HG03159 (cell line): ENCODE measurements at regions not wholly inside any gene's neighbourhood (a gene's known extent, or its start where the extent isn't known, plus 50 kb on each side); places are given as distances from the start of the nearest gene placed in this dataset.

Source experiments
- ATAC-seq: cut with Tn5 transposase; IDR thresholded peaks from one replicate; pipeline ENCODE4 v1.9.1; 2021; ENCODE audit warnings: mild to moderate bottlenecking, moderate library complexity; ENCODE audit not compliant: unreplicated experiment

DNA sequence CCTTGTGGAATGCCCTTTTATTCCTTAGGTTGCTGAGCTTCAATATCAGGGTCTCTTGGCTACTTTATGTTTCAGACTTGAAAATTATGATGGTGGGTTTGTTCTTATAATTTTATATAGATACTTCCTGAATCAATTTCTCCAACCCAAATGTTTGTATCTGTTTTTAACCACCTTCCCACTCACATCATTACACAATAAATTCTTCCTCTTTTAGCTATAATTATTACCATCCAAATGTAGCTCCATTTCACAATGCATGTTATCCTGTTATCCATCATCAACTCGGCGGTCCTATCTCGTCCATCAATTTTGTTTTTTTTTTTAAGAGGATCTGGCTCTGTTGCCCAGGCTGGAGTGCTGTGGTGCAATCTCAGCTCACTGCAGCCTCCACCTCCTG is 357.6 kb upstream of the ZP4 start:
- ATAC-seq = no peak

- no peak for ATAC-seq
Observed at GRCh38 chr1:238242181-238242580, 351.5 kb upstream of the ZP4 start.

DNA sequence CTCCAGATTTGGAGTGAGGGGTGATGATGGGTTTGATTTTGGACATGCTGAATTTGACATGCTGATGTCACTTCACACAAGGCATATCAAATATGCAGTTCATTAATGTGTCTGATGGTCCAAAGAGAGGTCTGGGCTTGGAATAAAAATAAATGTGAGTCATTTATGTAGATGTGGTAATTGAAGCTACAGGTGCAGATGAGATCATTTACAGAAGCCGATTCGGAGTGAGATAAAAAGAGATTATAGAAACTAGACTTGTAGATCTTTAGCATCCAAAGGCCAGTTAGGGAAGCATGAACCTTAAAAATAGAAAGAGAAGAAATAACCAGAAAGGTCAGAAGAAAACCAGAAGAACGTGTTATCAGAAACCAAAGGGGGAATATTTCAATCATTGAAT is 350.9 kb upstream of the ZP4 start:
- ATAC-seq = no peak

GRCh38 chr1:238239343-238239742 is 348.6 kb upstream of the ZP4 start:
- no peak for ATAC-seq

DNA sequence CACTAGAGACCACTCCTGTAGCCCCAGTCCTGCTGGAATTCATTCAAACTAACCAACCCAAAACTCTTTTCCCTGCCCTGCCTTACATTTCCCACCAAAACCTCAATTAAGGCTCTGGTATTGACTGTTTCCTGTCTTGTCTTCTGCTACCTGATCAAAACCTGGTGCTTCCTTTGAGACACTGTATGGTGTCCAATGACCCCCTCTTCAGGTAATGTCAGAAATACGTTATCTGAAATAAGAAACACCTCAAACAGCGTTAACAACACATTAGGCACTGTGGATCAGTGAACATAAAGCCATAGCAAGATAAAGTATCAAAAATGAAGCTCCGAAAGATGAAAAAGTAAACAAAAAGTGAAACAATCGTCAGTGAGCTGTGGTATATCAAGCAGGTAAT is 343.2 kb upstream of the ZP4 start:
- no peak for ATAC-seq

DNA sequence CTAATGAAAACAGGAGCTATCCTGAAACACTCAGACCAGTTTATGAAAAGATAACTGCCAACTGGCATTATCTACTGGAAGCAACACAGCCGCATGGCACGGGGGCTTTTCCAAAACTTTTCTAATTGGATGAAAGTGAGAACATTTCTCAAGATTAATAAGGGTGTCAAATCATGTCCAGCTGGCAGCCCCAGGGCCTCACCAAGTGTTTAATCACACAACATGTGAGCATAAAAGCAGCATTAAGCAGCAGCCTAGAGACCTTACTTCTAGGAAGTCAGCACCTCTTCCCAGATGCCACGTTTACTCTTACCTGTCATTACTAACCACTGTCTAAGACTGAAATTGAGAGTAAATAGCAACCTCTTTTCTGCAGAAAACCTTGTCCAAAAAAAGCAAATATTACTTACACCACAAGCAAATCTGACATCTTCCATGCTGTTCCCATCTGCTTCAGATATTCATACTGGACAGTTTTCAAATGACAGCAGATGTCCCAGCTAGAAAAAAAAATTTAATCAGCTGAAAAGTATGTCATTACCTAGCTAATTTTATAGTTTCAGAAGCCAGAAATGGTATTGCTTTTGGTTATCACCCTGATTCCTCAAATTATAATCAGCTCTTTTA is 341.5 kb upstream of the ZP4 start:
- no peak for ATAC-seq

DNA sequence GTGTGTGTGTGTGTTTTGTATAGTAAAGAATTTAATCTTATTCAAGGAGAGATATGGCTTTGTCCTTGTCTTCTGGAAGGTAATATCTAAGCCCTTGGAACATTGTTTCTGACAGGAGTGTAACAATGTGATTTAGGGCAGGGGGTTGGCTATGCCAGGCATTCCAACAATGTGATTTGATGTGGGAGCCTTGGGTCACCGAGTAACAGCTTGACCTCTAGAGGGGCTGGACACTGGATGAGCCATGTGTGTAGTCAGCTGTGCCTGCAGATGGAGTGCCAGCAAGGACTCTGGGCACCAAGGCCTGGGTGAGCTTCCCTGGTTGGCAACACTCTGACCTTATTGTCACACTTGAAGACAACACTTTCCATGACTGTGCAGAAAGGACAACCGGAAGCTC is 336.1 kb upstream of the ZP4 start:
- ATAC-seq = no peak

GRCh38 chr1:238223076-238223640 is 332.4 kb upstream of the ZP4 start:
- no peak for ATAC-seq

- no peak for ATAC-seq
Observed at GRCh38 chr1:238221738-238222137, 331.0 kb upstream of the ZP4 start.

DNA sequence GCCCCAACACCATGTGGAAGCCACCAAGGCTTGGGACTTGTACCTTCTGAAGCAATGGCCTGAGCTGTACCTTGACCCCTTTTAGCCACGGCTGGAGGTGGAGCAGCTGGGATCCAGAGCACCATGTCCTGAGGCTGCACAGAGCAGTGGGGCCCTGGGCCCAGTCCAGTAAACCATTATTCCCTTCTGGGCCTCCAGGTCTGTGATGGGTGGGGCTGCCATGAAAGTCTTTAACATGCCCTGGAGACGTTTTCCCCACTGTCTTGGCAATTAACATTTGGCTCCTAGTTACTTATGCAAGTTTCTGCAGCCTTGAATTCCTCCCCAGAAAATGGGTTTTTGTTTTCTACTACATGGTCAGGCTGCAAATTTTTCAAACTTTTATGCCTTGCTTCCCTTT is 323.7 kb upstream of the ZP4 start:
- ATAC-seq = no peak

- ATAC-seq = no peak
Observed at GRCh38 chr1:238205045-238205662, 314.4 kb upstream of the ZP4 start.

- no peak for ATAC-seq
Observed at GRCh38 chr1:238201992-238202391, 311.3 kb upstream of the ZP4 start.

DNA sequence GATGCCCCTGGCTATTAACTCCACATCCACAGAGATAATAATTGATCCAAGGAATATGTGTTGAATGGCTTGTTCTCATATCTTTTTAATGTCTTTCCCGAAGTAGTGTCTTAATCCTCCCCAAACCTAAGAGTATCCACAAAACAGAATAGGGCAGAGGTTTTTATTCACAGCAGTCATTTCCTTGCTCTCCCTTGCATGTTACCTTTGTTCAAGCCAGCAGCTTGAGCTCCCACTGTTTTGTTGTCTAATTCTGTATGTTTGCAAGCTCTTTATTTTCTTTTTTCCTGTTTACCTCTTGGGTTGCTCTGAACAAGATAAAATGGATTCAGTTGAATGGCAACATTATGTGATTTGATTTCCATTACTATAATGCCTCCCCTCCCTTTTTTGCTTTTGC is 308.6 kb upstream of the ZP4 start:
- ATAC-seq = no peak

DNA sequence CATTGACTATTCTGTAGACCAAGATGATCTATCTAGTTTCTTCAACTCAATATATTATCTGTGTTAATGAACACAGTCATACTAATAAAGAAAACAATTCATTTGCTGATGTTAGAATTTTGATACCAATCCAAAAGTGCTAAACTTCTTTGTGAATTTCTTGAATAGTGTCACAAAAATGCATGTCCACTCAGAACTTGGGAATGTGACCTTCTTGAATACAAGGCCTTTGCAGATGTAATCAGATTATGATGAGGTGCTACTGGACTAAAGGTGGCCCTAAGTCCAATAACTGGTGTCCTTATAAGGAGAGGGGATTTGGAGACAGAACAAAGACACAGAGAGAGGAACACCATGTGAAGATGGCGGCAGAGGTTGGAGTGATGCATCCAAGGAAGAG is 305.8 kb upstream of the ZP4 start:
- no peak for ATAC-seq

DNA sequence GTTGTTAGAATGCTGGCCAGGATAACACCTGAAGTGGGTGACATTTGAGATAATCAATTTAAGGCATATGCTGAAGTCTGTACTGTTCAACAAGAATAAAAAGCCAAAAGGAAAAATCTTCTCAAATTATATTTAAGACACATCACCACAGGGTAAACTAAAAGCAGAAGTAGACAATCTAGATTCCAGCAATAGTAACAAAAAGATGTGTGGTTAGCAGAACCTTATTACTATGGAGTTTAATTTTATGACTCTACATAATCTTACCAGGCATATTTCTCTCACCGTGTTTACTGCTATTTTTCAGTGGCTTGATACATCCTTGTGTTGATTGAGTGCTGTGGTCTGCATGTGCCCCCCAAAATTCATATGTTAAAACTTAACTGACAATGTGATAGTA is 300.4 kb upstream of the ZP4 start:
- no peak for ATAC-seq

DNA sequence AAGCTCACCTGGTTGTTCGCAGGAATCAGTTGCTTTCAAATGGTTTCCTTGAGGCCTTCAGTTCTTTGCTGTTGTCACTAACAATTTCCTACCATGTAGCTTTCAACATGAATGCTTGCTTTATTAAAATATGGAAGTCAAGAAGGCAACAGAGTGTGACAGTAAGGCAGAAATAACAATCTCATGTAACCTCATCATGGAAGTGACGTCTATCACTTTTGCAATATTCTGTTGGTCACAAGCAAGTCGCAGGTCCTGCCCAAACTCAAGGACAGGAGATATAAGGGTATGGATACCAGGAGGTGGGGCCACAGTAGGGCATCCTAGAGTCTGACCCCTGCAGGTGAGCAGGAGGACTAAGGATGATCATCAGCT is 296.8 kb upstream of the ZP4 start:
- no peak for ATAC-seq

DNA sequence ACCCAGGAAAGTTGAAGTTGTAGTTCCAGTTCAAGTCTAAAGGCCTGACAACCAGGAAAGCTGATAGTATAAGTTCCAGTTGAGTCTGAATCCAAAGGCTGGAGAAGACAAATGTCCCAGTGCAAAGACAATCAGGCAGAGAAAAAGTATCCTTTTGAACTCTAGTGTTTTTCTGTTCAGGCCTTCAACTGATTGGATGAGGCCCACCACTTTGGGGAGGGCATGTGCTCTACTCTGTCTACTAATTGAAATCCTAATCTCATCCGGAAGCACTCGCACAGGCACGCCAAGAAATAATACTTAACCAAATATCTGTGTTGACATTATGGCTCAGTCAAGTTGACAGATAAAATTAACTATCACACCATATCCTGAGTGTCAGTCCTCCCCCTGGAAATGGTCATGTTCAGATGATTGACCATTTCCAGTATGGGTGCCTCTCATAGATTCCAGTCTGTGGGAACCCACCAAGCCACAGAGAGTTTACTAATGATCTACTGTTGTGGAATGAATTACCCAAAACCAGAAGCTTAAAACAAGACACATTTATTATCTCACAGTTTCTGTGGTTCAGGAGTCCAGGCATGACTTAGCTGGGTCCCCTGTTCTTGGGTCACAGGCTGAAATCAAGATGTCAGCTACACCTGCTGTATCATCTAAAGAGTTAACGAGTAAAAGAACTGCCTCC is 296.3 kb upstream of the ZP4 start:
- ATAC-seq = no peak

GRCh38 chr1:238177960-238178645 is 287.4 kb upstream of the ZP4 start:
- no peak for ATAC-seq

- no peak for ATAC-seq
Observed at GRCh38 chr1:238177351-238177750, 286.6 kb upstream of the ZP4 start.

DNA sequence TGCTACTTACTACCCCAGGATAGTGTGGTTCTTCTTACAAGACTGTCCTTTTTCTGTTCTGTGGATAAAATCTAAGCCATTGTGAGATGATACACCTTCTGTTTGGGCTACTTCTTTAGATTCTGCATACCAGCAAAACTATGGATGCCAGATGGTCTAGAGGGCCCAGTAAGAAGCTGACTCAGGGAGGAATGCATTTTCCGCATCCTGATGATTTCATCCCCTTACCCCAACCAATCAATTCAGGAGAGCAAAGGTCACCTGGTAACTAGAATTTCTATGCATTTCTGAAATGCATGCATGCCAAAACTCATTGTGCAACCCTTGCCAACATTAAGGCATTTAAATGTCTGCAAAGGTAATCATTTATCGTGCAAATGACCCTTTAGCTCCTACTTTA is 285.7 kb upstream of the ZP4 start:
- ATAC-seq = no peak

DNA sequence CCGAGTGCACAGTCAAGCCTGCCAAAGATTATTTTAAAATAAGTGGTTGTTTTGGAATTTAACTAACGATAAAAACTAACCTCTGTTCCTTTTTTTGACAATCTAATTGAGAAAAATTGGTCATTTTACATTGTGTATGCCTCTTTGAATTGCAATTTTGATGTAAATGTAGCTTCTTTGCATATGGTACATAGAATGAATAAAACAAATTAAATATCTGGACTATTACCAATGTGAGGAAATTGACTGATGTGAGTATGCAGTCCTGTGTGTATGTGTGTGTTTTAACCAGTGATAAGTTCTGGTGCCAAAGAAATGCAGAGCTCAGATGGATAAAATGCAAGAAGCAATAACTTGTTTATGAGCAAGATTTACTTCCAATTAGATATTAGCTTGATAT is 281.3 kb upstream of the ZP4 start:
- ATAC-seq = no peak

DNA sequence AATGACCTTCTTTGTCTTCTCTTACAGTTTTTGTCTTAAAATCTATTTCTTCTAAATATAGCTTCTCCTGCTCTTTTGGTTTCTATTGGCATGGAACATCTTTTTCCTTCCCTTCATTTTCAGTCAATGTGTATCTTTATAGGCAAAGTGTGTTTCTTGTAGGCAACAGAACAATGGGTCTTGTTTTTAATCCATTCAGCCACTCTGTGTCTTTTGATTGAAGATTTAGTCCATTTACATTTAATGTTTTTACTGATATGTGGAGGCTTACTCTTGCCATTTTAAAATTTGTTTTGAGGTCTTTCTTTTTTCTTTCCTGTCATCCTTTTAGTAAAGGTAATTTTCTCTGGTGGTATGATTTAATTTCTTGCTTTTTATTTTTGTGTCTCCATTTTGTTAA is 271.2 kb upstream of the ZP4 start:
- no peak for ATAC-seq
